ENCODE measurements at regions not wholly inside any gene's neighbourhood (a gene's known extent, or its start where the extent isn't known, plus 50 kb on each side); places are given as distances from the start of the nearest gene placed in this dataset.
"Not testable (repeated sequence)": the region's sequence is repeated elsewhere in the genome, so short reads cannot be mapped to it uniquely, and the experiment has no call there.

- no peak for DNase-seq
Observed at GRCh38 chr16:62794724-62795123, 758.5 kb upstream of the CDH8 start.

DNA sequence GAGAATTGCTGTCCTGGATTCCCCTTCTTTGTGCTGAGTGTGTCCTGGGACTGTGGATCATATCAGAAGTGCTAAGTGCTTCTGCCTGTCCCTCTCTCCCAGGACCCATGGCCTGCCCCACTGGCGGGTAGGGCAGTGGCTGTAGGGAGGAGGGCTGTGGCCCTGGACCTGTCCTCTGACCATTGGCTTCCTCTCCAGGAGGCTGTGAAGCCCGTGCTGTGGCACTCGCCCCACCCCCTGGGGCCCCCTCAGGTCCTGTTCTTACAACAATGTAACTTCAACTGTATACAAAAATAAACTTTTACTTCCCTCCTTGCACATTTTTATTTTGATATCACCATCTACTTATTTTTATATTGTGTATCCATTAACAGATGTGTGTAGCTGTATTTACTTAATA, 743.8 kb upstream of the CDH8 start:
- not testable (repeated sequence) for DNase-seq

DNA sequence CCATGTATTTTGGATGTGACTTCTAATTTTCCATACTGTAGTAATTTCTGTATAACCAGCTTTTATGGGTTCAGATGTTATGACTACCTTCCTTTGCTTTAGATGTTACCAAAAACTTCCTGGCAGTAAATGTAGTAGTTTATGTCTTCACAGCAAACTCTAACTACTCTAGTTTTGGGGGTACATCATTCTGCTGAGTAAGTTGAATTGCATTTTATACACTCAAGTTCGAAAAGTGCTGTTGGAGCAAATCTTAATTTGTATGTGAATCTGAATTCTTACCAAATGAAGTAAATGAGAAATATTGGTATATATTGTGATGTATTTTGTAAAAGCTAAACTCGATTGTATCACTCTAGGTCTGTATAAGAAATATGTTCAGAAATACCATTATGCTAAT, 728.3 kb upstream of the CDH8 start:
- no peak for DNase-seq

DNA sequence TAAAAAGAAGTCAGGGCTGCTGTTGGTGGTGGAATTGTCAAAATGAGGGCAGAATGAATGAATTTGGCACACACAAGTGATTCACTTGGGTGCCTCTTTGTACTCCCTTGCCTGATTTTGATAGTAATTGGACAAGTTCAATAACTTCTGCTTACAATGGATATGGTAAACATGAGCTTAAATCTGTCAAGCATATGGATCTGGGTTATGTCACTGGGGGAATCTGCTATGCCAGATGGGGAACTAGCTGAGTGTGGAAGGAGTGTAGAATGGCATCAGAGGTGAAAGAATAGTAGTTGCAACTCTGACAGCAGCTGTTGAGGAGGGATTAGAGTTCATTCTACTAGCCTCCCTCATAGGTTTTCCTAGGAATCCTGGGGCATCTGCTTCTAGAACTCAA, 724.2 kb upstream of the CDH8 start:
- no peak for DNase-seq

- DNase-seq, result no peak
Observed at GRCh38 chr16:62755938-62756337, 719.7 kb upstream of the CDH8 start.

GRCh38 chr16:62752854-62753253, 716.6 kb upstream of the CDH8 start:
- no peak for DNase-seq

DNA sequence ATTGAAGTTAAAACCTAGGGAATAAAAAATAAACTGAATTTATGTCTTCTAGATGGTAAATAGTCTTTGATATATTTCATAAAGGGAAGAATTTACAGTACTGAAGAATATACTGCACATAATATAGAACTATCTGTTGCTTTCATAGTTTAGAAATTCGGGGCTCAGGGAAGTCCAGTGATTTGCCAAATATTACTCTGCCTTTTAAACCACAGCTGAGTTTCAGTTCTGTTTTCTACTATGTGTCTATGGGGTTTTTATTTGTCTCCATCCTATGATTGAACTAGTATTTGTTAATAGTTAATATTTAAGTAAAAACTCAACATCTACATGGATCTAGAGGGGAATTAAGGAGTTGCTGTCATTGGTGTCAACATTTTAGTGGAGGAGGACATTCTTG, 715.0 kb upstream of the CDH8 start:
- DNase-seq, result no peak

DNA sequence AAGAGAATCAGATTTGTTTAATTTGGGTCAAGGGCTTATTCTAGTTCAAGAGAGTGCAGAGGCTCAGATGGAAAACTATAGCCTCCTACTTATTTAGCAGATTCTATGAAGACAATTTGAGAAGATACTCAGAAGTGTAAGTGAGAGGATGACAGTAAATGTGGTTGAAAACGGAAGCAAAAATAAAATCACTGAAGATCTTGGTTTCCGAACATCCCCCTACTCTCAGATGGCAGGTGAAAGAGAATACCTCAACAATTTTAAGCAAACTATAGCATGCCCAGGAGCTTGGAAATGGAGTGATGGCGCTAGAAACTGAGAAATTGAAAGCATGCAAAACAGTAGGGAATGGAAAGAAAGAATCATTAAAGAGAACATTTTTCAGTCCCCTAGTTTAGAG, 705.5 kb upstream of the CDH8 start:
- DNase-seq, result no peak

GRCh38 chr16:62738666-62739460, 702.6 kb upstream of the CDH8 start:
- no peak for DNase-seq

DNA sequence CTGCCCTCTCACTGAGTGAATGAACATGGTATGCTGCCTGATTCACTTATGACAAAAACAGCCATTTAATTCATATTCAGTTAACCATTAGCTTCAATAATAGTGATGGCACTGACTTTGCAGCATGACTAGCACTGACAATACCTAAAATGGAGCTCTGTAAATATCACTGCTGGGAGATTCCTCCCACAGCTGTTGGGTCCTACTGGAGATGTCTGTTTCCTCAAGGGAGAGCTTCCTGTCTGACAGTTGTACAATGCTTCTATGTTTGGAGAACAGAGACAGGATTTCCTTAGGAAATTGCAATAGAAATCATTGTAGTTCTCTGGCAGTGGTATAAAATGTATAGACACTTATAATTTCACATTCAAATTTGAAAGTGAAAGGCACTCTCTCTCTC, 695.9 kb upstream of the CDH8 start:
- no peak for DNase-seq

- DNase-seq, result not testable (repeated sequence)
Observed at GRCh38 chr16:62724670-62725269, 688.5 kb upstream of the CDH8 start.

GRCh38 chr16:62720651-62721050, 684.4 kb upstream of the CDH8 start:
- no peak for DNase-seq

GRCh38 chr16:62717026-62717425, 680.8 kb upstream of the CDH8 start:
- DNase-seq, result no peak

DNA sequence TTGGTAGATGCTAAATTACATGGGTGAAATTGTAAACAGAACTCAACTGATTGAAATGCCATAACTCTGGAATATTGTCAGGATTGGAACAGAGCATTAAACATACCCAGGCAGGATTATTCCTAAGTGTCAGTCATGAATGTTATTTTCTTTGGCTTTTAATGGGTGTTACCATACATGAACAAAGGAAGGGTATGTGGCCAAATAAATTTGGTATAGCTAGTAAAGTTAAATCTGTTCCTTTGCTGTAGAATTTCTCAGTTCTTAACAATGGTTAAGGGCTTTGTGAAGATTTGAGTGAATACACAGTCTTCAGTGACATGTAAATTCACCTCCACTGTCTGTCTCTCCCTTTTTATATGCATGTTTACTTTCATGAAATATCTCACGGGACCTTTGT, 679.5 kb upstream of the CDH8 start:
- no peak for DNase-seq

DNA sequence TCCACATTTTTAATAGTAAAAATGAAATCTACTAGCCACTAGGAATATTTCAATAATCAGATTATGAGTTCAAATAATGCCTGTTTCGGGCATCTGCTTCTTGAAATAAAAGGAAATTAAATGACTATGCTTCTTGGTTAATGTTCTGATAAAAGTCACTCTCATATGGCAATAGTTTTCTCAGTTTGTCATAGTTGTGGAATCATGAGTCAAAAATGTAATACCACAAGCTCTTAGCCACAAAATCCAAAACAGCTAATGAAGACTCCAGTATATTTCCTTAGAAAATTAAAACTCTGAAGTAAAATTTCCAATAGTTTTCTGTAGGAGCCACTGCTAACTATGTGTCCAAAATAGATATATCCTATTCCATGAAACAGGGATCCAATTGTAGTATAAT, 676.3 kb upstream of the CDH8 start:
- no peak for DNase-seq

DNA sequence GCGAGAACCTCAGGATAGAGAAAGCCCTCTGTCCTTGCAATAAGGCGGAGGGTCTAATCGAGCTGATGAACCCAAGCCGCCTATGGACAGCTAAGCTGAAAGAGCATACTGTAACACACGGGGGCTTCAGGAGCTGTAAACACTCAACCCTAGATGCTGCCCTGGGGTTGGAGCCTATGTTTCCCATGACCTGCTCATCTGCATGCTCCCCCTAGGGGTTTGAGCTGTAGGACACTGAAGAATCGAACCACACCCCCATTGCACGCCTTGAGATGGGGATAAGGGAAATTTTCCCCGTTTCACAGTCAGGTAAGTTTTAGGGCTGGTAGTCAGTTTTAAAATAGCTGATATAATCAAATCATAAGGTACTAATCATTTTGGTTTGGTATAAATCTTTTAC, 675.6 kb upstream of the CDH8 start:
- no peak for DNase-seq

- DNase-seq, result no peak
Observed at GRCh38 chr16:62709794-62710193, 673.6 kb upstream of the CDH8 start.

GRCh38 chr16:62701426-62701825, 665.2 kb upstream of the CDH8 start:
- DNase-seq, result no peak

DNA sequence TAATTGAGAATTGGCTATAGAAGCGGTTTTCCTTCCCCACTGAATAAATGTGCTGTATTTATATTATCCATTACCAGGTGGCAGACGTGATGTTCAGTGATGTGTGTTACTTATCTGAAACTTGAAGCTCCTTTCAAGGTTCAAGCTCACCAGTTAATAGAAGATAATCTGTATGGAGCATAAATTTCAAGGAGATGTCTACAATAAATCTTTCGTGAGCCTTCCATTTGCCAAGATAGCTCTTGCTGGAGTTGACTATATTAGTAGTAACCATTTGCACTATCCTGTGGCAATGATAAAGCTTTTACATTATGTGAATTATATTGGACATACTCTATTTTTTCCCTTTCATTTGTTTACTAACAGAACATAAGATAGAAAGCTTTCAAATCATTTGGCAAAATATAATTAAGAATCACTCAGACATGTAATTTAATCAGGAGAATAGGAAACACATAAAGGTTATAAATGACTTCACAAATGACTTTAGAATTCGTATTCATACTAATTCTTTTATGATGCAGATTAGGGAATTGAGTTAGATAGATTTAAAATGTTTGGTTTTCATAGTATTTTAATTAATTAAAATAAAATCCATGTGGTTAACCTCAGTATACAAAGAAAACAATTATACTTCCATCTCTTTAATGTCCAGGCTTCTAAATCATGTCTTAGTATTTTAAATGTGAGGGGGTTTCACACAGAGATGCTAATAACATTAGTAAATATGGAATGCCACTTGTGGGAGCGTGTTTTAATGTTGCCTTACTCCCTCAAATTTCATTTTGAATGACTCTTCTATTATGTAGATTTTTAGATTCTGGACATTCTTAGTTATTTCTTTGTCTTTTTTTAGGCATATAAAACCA, 664.4 kb upstream of the CDH8 start:
- DNase-seq, result no peak

DNA sequence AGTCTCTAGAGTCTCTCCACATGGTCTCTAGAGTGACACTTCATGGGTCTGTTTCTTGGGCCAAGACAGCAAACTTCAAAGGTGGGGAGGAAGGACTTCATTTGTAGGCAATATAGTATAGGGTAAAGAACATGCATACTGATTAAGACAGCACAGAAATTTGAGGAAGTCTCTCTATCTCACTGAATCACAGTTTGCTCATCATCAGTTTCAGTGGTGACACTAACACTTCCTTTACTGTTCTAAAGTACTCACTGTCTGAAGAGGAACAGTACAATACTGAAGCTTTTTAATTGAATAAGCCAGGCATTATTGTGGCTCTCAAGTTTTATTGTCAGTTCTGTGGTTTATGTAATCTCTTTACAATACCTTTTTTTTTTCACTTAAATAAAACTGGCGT, 656.4 kb upstream of the CDH8 start:
- DNase-seq, result no peak

DNA sequence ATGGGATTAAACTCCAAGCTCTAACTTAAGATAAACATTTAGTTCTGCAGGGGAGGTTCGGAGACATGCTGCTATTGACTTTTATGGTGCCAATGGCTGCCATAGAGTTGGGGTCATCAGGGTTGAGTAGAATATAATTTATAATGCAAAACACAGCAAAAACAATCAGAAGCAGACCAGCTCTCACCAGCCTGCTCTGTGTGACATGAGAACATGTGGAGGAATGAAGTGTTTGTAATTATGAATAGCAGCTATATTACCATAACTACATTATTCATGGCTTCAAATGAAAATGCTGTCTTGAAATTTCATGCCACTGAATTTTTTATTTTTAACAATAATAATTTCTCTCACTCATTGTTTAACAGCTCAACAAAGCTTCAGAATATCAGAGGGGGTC, 645.6 kb upstream of the CDH8 start:
- no peak for DNase-seq

GRCh38 chr16:62678796-62679195, 642.6 kb upstream of the CDH8 start:
- DNase-seq, result no peak

GRCh38 chr16:62676306-62676705, 640.1 kb upstream of the CDH8 start:
- DNase-seq, result no peak

DNA sequence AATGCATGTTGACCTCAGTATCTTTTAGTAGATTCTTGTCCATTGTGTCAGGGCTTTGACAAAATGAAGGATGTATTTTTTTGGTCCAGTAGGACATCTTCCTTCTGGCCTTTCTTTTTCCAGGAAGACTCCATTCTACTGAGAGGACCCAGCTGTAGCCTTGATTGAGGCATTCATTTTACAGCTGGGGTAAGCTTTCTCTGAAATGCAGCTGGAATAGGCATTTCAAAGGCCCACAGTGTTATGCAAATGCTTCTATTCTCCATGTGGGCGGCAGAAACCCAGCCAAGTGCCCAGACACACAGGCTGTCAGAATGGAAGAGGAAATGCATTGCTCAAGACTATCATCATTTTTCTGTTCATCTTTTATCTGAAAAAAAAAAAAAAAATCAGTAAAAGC, 629.0 kb upstream of the CDH8 start:
- DNase-seq, result no peak
